ENCODE measurements at regions not wholly inside any gene's neighbourhood (a gene's known extent, or its start where the extent isn't known, plus 50 kb on each side); places are given as distances from the start of the nearest gene placed in this dataset.
"Not testable (repeated sequence)": the region's sequence is repeated elsewhere in the genome, so short reads cannot be mapped to it uniquely, and the experiment has no call there.

- Histone ChIP-seq H3K4me2 (ENCODE audit: low read depth, low read length, poor library complexity, severe bottlenecking) (no peak overlapping the region), H3K4me1 (ENCODE audit: insufficient read depth, low read length, poor library complexity, severe bottlenecking) (no peaks in the 10 kb centered on the region), H3K4me3 (ENCODE audit: low read length, poor library complexity, severe bottlenecking) (no peak overlapping the region), H3F3A (ENCODE audit: low read depth) (no peaks in the 10 kb centered on the region), H3K9me3 (ENCODE audit: insufficient read depth, low read depth, low read length) (no peaks in the 10 kb centered on the region), H3K36me3 (ENCODE audit: insufficient read depth, low read length) (no peaks in the 10 kb centered on the region), H3K79me2 (ENCODE audit: insufficient read depth, low read length) (no peaks in the 10 kb centered on the region), H3K27me3 (ENCODE audit: insufficient read depth, low read length, poor library complexity, severe bottlenecking) (no peaks in the 10 kb centered on the region), H3K9ac (ENCODE audit: low read depth, low read length, poor library complexity, severe bottlenecking) (no peak overlapping the region), H3K9me2 (replicated peaks; ENCODE audit: low read depth, low read length) (no peaks in the 10 kb centered on the region), H4K20me1 (ENCODE audit: insufficient read depth, low read length, poor library complexity, severe bottlenecking) (no peaks in the 10 kb centered on the region), H2AFZ (ENCODE audit: low read length) (no peak overlapping the region)
- TF ChIP-seq CTCF (conservative IDR thresholded peaks at IDR 0.05; ENCODE audit: low read length) (no peak), EZH2phosphoT487 (IDR thresholded peaks at IDR 0.05; ENCODE audit: borderline replicate concordance) (no peak)
Measured at GRCh38 chr5:92268343-92268742, 885.2 kb upstream of the ARRDC3 start.

GRCh38 chr5:92267830-92268229, 884.7 kb upstream of the ARRDC3 start:
- H3K79me2 ChIP-seq (ENCODE audit: insufficient read depth, low read length): no peaks in the 10 kb centered on the region
- no peaks in the 10 kb centered on the region for H3F3A ChIP-seq (ENCODE audit: low read depth)
- H3K9ac ChIP-seq (ENCODE audit: low read depth, low read length, poor library complexity, severe bottlenecking): no peak overlapping the region
- no peak overlapping the region for H3K4me3 ChIP-seq (ENCODE audit: low read length, poor library complexity, severe bottlenecking)
- H3K4me2 ChIP-seq (ENCODE audit: low read depth, low read length, poor library complexity, severe bottlenecking): no peak overlapping the region
- H4K20me1 ChIP-seq (ENCODE audit: insufficient read depth, low read length, poor library complexity, severe bottlenecking): no peaks in the 10 kb centered on the region
- no peaks in the 10 kb centered on the region for H3K9me3 ChIP-seq (ENCODE audit: insufficient read depth, low read depth, low read length)
- H3K36me3 ChIP-seq (ENCODE audit: insufficient read depth, low read length): no peaks in the 10 kb centered on the region
- H3K4me1 ChIP-seq (ENCODE audit: insufficient read depth, low read length, poor library complexity, severe bottlenecking): no peaks in the 10 kb centered on the region
- TF ChIP-seq CTCF (conservative IDR thresholded peaks at IDR 0.05; ENCODE audit: low read length): no peak
- TF ChIP-seq EZH2phosphoT487 (IDR thresholded peaks at IDR 0.05; ENCODE audit: borderline replicate concordance): no peak
- no peaks in the 10 kb centered on the region for H3K9me2 ChIP-seq (replicated peaks; ENCODE audit: low read depth, low read length)
- no peak overlapping the region for H2AFZ ChIP-seq (ENCODE audit: low read length)
- H3K27me3 ChIP-seq (ENCODE audit: insufficient read depth, low read length, poor library complexity, severe bottlenecking): no peaks in the 10 kb centered on the region

- no peaks in the 10 kb centered on the region for H4K20me1 ChIP-seq (ENCODE audit: insufficient read depth, low read length, poor library complexity, severe bottlenecking)
- H3K4me3 ChIP-seq (ENCODE audit: low read length, poor library complexity, severe bottlenecking): no peak overlapping the region
- H3K4me1 ChIP-seq (ENCODE audit: insufficient read depth, low read length, poor library complexity, severe bottlenecking): no peaks in the 10 kb centered on the region
- no peak overlapping the region for H3K4me2 ChIP-seq (ENCODE audit: low read depth, low read length, poor library complexity, severe bottlenecking)
- no peaks in the 10 kb centered on the region for H3K27me3 ChIP-seq (ENCODE audit: insufficient read depth, low read length, poor library complexity, severe bottlenecking)
- H2AFZ ChIP-seq (ENCODE audit: low read length): no peak overlapping the region
- no peak for TF ChIP-seq EZH2phosphoT487 (IDR thresholded peaks at IDR 0.05; ENCODE audit: borderline replicate concordance)
- no peak for TF ChIP-seq CTCF (conservative IDR thresholded peaks at IDR 0.05; ENCODE audit: low read length)
- no peaks in the 10 kb centered on the region for H3K9me2 ChIP-seq (replicated peaks; ENCODE audit: low read depth, low read length)
- no peaks in the 10 kb centered on the region for H3F3A ChIP-seq (ENCODE audit: low read depth)
- H3K36me3 ChIP-seq (ENCODE audit: insufficient read depth, low read length): no peaks in the 10 kb centered on the region
- H3K79me2 ChIP-seq (ENCODE audit: insufficient read depth, low read length): no peaks in the 10 kb centered on the region
- no peaks in the 10 kb centered on the region for H3K9me3 ChIP-seq (ENCODE audit: insufficient read depth, low read depth, low read length)
- H3K9ac ChIP-seq (ENCODE audit: low read depth, low read length, poor library complexity, severe bottlenecking): no peak overlapping the region
Measured at GRCh38 chr5:92265804-92266203, 882.7 kb upstream of the ARRDC3 start.

- not testable (repeated sequence) for H3K4me1 ChIP-seq (ENCODE audit: insufficient read depth, low read length, poor library complexity, severe bottlenecking); H3F3A ChIP-seq (ENCODE audit: low read depth); H4K20me1 ChIP-seq (ENCODE audit: insufficient read depth, low read length, poor library complexity, severe bottlenecking); H3K9ac ChIP-seq (ENCODE audit: low read depth, low read length, poor library complexity, severe bottlenecking); H3K79me2 ChIP-seq (ENCODE audit: insufficient read depth, low read length); H3K36me3 ChIP-seq (ENCODE audit: insufficient read depth, low read length); H3K27me3 ChIP-seq (ENCODE audit: insufficient read depth, low read length, poor library complexity, severe bottlenecking); H2AFZ ChIP-seq (ENCODE audit: low read length); H3K9me3 ChIP-seq (ENCODE audit: insufficient read depth, low read depth, low read length); H3K9me2 ChIP-seq (replicated peaks; ENCODE audit: low read depth, low read length); H3K4me2 ChIP-seq (ENCODE audit: low read depth, low read length, poor library complexity, severe bottlenecking); H3K4me3 ChIP-seq (ENCODE audit: low read length, poor library complexity, severe bottlenecking)
Measured at GRCh38 chr5:92255605-92256004, 872.5 kb upstream of the ARRDC3 start.

All from Loucy (cell line).